ENCODE measurements at regions not wholly inside any gene's neighbourhood (a gene's known extent, or its start where the extent isn't known, plus 50 kb on each side); places are given as distances from the start of the nearest gene placed in this dataset.

DNA sequence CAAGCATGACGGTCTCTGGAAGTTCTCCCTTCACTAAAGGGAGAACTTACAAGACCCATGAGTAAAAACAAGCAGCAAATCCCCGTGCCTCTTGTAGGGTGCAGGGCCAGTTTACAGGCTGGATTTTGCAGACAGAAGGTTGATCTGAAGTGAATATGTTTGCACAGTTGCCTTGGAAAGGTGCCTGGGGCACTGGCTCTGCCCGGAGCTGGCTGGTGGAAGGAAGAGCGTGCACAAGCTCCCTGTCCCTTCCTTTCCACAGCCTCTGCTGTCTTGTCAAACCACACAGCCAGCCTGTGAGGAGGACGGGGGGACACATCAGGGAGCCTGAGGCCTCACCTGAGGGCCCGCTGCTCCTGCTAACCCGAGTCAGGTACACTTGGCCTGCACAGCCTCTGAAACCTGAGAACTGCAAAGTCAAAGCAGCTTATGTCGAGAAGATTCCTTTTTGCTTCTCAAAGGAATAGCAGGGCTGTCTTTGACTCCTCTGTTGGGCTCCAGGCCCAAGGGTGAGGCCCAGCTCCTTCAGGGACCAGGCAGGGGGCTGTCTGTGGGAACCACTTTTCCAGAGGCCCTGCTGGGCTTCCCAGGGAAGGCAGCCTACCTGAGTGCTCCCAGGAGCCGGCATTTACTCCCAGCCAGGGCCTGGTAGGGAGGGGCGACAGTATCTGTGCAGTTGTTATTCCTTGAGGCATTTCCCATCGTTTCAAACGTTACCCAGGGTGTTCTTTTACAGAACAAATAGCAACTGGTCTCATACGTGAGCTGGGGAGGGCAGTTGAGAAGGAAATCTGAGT lies 251.5 kb downstream of the SIPA1L2 start:
- Histone ChIP-seq H4K91ac (ENCODE audit: insufficient read depth, low read depth, low read length) (no peak overlapping the region), H4K8ac (ENCODE audit: low read depth in 2 of 2, low read length in 2 of 2) (no peak overlapping the region), H2BK5ac (ENCODE audit: low read depth, low read length, poor library complexity, severe bottlenecking) (no peak overlapping the region), H3K27me3 (ENCODE audit: control insufficient read depth, insufficient read depth, low read length) (no peaks in the 10 kb centered on the region), H2AFZ (replicated peaks; ENCODE audit: low read length, poor library complexity) (peak overlapping the region; percentile 8), H3K4ac (ENCODE audit: low read depth, low read length) (no peak overlapping the region), H2AK5ac (ENCODE audit: low read depth, low read length) (no peak overlapping the region), H2BK120ac (ENCODE audit: low read depth, low read length) (peak overlapping the region; percentile 12; the same call in 1 of the 2 replicates), H4K20me1 (ENCODE audit: insufficient read depth, low read length) (no peaks in the 10 kb centered on the region), H3K18ac (ENCODE audit: low read depth, low read length) (no peak overlapping the region; the same call in 1 of the 2 replicates), H3K56ac (ENCODE audit: extremely low read depth, insufficient read depth, low read length) (no peak overlapping the region), H2BK15ac (ENCODE audit: low read depth, low read length) (no peak overlapping the region), H3K23ac (ENCODE audit: low read depth, low read length) (no peak overlapping the region), H3K9me1 (ENCODE audit: insufficient read depth, low read length) (peaks cover 3% of the 10 kb centered on the region; the same call in 1 of the 2 replicates), H3K9me3 (ENCODE audit: control insufficient read depth, insufficient read depth, low read length) (no peaks in the 10 kb centered on the region), H4K5ac (ENCODE audit: low read depth, low read length) (no peak overlapping the region), H3K4me1 (ENCODE audit: control insufficient read depth, insufficient read depth, low read length) (peaks cover 5% of the 10 kb centered on the region; the same call in 1 of the 2 replicates), H3K79me1 (ENCODE audit: low read depth in 1 of 2, low read length in 2 of 2) (no peaks in the 10 kb centered on the region), H3K4me3 (ENCODE audit: insufficient read depth, low read depth, low read length) (no peak overlapping the region), H2BK20ac (ENCODE audit: low read depth, low read length) (no peak overlapping the region), H3K36me3 (ENCODE audit: control insufficient read depth, insufficient read depth, low read length) (no peaks in the 10 kb centered on the region), H3K9ac (ENCODE audit: low read depth, low read length) (no peak overlapping the region), H3K14ac (replicated peaks; ENCODE audit: low read depth, low read length) (no peak overlapping the region; the same call in 1 of the 2 replicates), H2AK9ac (replicated peaks; ENCODE audit: low read depth, low read length, poor library complexity) (peak overlapping the region; percentile 56), H3K27ac (ENCODE audit: insufficient read depth, low read length) (no peak overlapping the region), H3K4me2 (ENCODE audit: low read depth, low read length) (no peak overlapping the region)
- CTCF ChIA-PET: no interaction called here
- WGBS, 2 experiments (ENCODE audit: extremely low coverage in 2 of 2, insufficient read length in 1 of 2): 96% methylated on average over 4 of the region's 13 CpGs; no CpG with 5 or more reads in 1 of the 2 experiments
- in situ Hi-C loops (cut with MboI; ENCODE audit: low sequenced_read_pairs): no loop called here
- DNase-seq: no peak
- no TSS peak for BruUV-seq (replicated peaks)
- TF ChIP-seq RFX5 (IDR thresholded peaks at IDR 0.05; ENCODE audit: low read depth, low read length): no peak
- TF ChIP-seq MAZ (IDR thresholded peaks at IDR 0.05; ENCODE audit: borderline replicate concordance, low read depth, low read length): no peak
- no peak for TF ChIP-seq RAD21 (IDR thresholded peaks at IDR 0.05; ENCODE audit: low read length)
- no peak for TF ChIP-seq POLR2A (IDR thresholded peaks at IDR 0.05; ENCODE audit: low read depth, low read length)
- dilution Hi-C loops (cut with HindIII; ENCODE audit: low sequenced_read_pairs, unreplicated experiment): no loop called here
- no peak for ATAC-seq (ENCODE audit: low read depth)
- intact Hi-C loops (cut with micrococcal nuclease): no loop called here
- POLR2A ChIA-PET (ENCODE audit: unreplicated experiment): no interaction called here

Data from IMR-90 (cell line).